Activated T-helper 1 cell treated with anti-CD3 and anti-CD28 coated beads, Interleukin-12 subunit alpha, Interleukin-12 subunit beta, Interleukin-2, Interleukin-4 antibody, amounts not matched to agents 30 ng/mL and 10 ng/mL and 1 ng/mL, durations not matched to agents 14 hours and 24 hours and 36 hours (primary cell): ENCODE measurements at regions not wholly inside any gene's neighbourhood (a gene's known extent, or its start where the extent isn't known, plus 50 kb on each side); places are given as distances from the start of the nearest gene placed in this dataset.

ENCODE experiments used
- DNase-seq: peaks from one replicate; pipeline ENCODE4 v3.0.0; 2021; ENCODE audit warnings: low spot score
- H3K27ac Mint-ChIP-seq: one replicate; pipeline ENCODE4 v1.8.0; 2021; ENCODE audit warnings: mild to moderate bottlenecking, mixed read lengths
- H3K27me3 Mint-ChIP-seq: one replicate; pipeline ENCODE4 v1.8.0; 2022; ENCODE audit warnings: mild to moderate bottlenecking, moderate library complexity, mixed read lengths; ENCODE audit not compliant: insufficient read depth
- H3K36me3 Mint-ChIP-seq: one replicate; pipeline ENCODE4 v1.8.0; 2021; ENCODE audit warnings: low read depth, mixed read lengths
- H3K4me1 Mint-ChIP-seq: one replicate; pipeline ENCODE4 v1.8.0; 2021; ENCODE audit warnings: low read depth, mixed read lengths
- H3K4me3 Mint-ChIP-seq: one replicate; pipeline ENCODE4 v1.8.0; 2021; ENCODE audit warnings: mild to moderate bottlenecking, moderate library complexity, mixed read lengths
- H3K9me3 Mint-ChIP-seq: one replicate; pipeline ENCODE4 v1.8.0; 2021; ENCODE audit warnings: mixed read lengths
- intact Hi-C: fragments of 100-400 bp; cut with micrococcal nuclease; formaldehyde crosslinking; loops from one replicate; pipeline ENCODE4 v1.15.1; 2024

DNA sequence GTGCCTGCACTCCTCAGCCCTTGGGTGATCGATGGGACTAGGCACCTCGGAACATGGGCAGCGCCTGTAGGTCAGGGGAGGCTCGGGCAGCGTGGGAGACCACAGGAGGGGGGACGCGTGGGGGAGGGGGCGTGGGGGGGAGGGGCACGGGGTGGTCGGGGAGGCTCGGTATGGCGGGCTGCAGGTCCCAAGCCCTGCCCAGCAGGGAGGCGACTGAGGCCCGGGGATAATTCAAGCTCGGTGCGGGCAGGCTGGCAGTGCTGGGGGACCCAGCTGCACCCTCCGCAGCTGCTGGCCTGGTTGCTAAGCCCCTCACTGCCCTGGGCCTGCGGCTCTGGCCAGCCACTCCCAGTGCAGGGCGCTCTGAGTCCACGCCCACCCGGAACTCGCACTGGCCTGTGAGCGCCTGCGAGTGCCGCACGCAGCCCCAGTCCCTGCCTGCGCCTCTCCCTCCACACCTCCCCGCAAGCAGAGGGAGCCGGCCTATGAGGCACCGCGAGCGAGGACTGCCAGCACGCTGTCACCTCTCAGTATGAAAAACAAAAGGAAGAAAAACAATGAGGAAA is 1698.3 kb upstream of the RAG2 start:
- H3K4me1 Mint-ChIP-seq, result no peaks in the 10 kb centered on the region
- H3K27ac Mint-ChIP-seq, result no peak overlapping the region
- no peak overlapping the region for H3K4me3 Mint-ChIP-seq
- peaks cover 24% of the 10 kb centered on the region for H3K9me3 Mint-ChIP-seq
- no peaks in the 10 kb centered on the region for H3K36me3 Mint-ChIP-seq
- no peak for DNase-seq
- intact Hi-C loops, result no loop called here
- no peaks in the 10 kb centered on the region for H3K27me3 Mint-ChIP-seq

DNA sequence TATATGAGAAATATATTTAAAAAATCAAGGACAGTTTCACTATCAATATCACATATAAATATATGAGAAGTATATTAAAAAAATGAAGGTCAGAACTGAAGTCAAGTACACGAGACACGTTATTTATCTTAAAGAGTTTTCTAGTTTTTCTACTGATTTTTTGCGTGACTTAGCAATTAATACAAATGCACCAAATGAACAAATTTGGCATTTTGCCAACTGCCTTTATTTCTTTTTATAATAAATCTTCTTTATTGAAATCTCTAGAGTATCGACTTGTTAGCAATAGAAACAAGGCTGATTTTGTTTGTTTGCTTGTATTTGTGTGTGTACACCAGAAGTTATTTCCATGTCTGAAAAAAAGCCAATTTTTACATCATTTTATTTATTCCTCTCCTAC is 1684.7 kb upstream of the RAG2 start:
- Mint-ChIP-seq H3K27me3 (no peaks in the 10 kb centered on the region), H3K9me3 (peaks cover 25% of the 10 kb centered on the region), H3K4me3 (no peak overlapping the region), H3K27ac (no peak overlapping the region), H3K36me3 (no peaks in the 10 kb centered on the region), H3K4me1 (no peaks in the 10 kb centered on the region)
- no peak for DNase-seq
- intact Hi-C loops, result no loop called here

DNA sequence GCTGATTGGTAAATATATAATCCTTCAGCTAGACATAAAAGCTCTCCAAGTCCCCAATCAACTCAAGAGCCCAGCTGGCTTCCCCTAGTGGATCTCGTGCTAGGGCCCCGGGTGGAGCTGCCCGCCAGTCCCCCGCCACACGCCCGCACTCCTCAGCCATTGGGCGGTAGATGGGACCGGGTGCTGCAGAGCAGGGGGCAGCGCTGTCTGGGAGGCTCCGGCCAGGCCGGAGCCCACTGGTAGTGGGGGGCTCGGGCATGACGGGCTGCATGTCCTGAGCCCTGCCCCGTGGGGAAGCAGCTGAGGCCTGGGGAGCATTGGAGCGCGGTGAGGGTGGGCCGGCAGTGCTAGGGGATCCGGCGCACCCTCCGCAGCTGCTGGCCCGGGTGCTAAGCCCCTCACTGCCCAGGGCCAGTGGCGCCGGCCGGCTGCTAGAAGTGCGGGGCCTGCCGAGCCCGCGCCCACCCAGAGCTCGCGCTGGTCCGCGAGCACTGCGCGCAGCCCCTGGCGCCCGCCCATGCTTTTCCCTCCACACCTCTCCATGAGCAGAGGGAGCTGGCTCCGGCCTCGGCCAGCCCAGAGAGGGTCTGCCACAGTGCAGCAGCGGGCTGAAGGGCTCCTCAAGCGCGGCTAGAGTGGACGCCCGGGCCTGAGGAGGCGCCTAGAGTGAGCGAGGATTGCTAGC is 1680.6 kb upstream of the RAG2 start:
- Mint-ChIP-seq H3K36me3 (no peaks in the 10 kb centered on the region), H3K4me3 (no peak overlapping the region), H3K27ac (no peak overlapping the region), H3K9me3 (peaks cover 25% of the 10 kb centered on the region), H3K4me1 (no peaks in the 10 kb centered on the region), H3K27me3 (no peaks in the 10 kb centered on the region)
- no peak for DNase-seq
- intact Hi-C loops, result no loop called here

DNA sequence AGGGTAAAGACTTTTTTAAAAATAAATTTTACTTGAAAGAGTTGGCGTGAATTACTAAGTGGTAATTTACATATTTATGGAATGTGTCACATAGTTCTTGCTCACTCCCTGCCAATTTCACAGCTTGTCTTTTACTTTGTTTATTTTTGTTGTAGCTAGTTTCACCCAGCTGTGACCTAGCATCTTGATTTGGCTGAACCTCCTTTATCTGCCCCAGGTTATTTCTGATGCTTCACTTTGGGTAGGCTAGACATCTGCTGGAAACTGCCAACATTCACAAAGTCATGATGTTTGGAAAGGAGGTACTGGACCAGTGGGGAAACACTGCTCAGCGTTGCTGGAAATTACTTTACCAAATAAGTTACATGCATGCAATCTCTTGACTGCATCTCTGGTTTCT is 1676.0 kb upstream of the RAG2 start:
- Mint-ChIP-seq H3K27ac (no peak overlapping the region), H3K27me3 (no peaks in the 10 kb centered on the region), H3K4me1 (no peaks in the 10 kb centered on the region), H3K9me3 (peaks cover 18% of the 10 kb centered on the region), H3K4me3 (no peak overlapping the region), H3K36me3 (no peaks in the 10 kb centered on the region)
- intact Hi-C loops, result no loop called here
- DNase-seq, result no peak

DNA sequence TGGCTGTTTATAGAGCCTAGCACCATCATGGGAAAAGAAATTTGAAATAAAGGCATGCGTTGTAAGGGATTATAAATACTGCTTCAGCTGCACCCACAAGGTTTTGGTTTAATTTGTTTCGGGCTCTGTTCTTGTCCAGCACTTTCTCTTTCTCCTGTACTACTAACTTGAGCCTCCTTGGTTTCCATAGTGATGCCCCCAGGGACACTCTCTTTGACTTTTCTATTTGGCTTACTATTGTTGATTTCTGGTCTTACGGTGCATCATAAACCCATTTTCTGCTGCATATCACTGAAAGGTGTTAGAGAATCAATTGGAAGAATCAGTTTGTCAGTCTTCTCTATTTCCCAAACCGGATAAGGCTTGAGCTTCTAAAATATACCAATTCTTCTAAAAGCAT is 1674.3 kb upstream of the RAG2 start:
- no peak for DNase-seq
- no peaks in the 10 kb centered on the region for H3K4me1 Mint-ChIP-seq
- H3K27me3 Mint-ChIP-seq, result no peaks in the 10 kb centered on the region
- intact Hi-C loops, result no loop called here
- no peaks in the 10 kb centered on the region for H3K36me3 Mint-ChIP-seq
- peaks cover 18% of the 10 kb centered on the region for H3K9me3 Mint-ChIP-seq
- no peak overlapping the region for H3K4me3 Mint-ChIP-seq
- no peak overlapping the region for H3K27ac Mint-ChIP-seq

DNA sequence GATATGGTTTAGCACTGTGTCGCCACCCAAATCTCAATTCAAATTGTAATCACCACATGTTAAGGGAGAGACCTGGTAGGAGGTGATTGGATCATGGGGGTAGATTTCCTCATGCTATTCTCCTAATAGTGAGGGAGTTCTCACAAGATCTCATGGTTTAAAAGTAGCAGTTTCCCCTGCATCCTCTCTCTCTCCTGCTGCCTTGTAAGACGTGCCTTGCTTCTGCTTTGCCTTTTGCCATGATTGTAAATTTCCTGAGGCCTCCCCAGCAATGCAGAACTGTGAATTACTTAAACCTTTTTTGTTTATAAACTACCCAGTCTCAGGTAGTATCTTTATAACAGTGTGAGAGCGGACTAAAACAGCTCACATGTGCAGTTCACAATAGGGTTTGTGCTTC is 1668.7 kb upstream of the RAG2 start:
- Mint-ChIP-seq H3K27me3 (no peaks in the 10 kb centered on the region), H3K9me3 (peaks cover 16% of the 10 kb centered on the region), H3K36me3 (no peaks in the 10 kb centered on the region), H3K27ac (no peak overlapping the region), H3K4me1 (no peaks in the 10 kb centered on the region), H3K4me3 (no peak overlapping the region)
- intact Hi-C loops, result no loop called here
- DNase-seq, result no peak

DNA sequence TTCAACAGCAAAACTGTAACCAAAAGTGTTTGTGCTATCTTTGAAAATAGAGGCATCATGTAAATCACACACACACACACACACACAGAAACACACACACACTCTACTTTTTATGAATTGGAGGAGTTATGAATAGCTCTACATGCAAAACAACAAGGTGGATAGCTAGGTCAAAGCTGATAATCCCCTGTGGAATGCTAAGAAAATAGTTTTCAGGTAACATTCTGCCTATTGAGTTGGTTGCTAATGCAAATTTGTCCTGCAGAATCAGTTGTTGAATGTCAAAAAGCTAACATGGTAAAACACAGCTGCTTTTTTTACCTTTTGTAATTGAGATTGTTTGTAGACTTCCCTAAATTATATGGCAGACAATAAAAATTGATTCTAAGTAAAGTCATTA is 1658.4 kb upstream of the RAG2 start:
- Mint-ChIP-seq H3K36me3 (no peaks in the 10 kb centered on the region), H3K9me3 (peaks cover 5% of the 10 kb centered on the region), H3K27ac (no peak overlapping the region), H3K4me3 (no peak overlapping the region), H3K4me1 (no peaks in the 10 kb centered on the region), H3K27me3 (no peaks in the 10 kb centered on the region)
- DNase-seq, result no peak
- intact Hi-C loops, result no loop called here

DNA sequence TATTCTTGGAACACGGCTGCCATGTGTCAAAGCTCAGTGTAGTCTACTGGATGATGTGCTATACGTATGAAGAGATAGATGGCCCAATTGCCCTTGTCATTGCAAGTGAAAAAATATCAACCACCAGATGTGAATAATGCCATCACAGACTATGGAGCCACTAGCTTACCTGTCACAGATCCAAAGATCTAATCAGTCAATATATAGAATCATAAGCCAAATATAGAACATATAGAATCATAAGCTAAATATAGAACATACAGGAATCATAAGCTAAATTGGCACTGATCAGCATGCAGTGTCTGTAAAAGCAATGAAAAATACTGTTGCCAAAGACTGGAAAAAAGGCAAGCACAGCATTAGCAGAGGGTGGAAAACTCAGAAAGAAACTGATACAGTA is 1656.9 kb upstream of the RAG2 start:
- Mint-ChIP-seq H3K27me3 (no peaks in the 10 kb centered on the region), H3K27ac (no peak overlapping the region), H3K36me3 (no peaks in the 10 kb centered on the region), H3K4me3 (no peak overlapping the region), H3K9me3 (peaks cover 5% of the 10 kb centered on the region), H3K4me1 (no peaks in the 10 kb centered on the region)
- no peak for DNase-seq
- intact Hi-C loops, result no loop called here

DNA sequence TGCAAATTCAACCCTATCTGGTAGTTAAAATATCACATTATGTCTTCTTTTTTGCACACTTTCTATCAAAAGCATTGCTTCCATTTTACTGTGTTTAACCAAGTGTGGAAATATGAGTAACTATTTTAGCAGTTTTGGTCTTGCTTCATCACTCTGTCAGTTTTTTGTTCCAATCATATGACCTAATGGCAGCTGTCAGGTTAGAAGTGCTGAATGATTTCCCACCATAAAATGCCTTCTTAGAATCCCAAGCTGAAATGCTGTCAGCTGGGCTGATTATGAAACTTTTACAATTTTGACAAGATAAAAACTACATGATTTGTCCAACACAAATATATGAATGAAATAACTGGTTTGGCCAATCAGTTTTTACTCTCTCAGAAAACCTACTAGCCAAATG is 1654.6 kb upstream of the RAG2 start:
- H3K4me3 Mint-ChIP-seq, result no peak overlapping the region
- no peaks in the 10 kb centered on the region for H3K4me1 Mint-ChIP-seq
- no peaks in the 10 kb centered on the region for H3K27me3 Mint-ChIP-seq
- intact Hi-C loops, result no loop called here
- no peaks in the 10 kb centered on the region for H3K36me3 Mint-ChIP-seq
- DNase-seq, result no peak
- no peak overlapping the region for H3K27ac Mint-ChIP-seq
- peaks cover 12% of the 10 kb centered on the region for H3K9me3 Mint-ChIP-seq

DNA sequence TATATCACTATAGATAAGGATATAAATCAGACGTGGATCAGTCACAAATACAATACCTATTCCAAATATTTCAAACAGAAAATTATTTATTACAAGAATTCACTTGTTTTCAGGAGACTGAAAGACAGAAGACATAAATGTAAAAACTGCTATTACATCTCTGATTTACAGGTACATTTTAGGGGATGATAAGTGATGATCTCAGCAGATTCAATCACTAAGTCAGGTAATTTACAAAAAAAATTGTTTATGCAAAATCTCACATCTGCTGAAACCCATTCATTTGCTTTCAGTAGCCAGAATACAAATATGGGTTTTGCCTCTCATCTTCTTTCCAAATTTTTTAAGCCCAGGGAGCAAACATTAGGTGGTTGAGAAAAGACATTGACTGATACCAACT is 1648.4 kb upstream of the RAG2 start:
- Mint-ChIP-seq H3K27me3 (no peaks in the 10 kb centered on the region), H3K36me3 (no peaks in the 10 kb centered on the region), H3K9me3 (peaks cover 7% of the 10 kb centered on the region), H3K27ac (no peak overlapping the region), H3K4me3 (no peak overlapping the region), H3K4me1 (no peaks in the 10 kb centered on the region)
- intact Hi-C loops, result no loop called here
- no peak for DNase-seq

DNA sequence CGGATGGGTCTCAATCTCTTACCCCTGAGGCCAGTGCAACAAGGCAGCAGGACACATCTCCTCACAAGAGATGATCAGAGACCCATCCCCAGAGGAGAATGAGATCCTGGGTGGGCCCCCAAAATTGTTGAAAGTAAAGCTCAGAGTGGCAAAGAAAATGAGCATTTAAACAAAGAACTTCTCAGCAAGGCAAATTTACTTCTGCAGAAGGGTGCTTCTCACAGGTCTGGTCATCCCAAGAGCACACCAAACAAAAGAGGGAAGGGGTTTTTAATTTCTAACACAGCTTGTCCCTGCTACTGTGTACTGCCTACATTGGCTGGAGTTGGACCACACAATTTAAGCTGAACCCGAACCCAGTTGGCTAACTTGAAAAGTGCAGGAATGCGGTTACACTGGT is 1628.6 kb upstream of the RAG2 start:
- Mint-ChIP-seq H3K4me3 (no peak overlapping the region), H3K4me1 (no peaks in the 10 kb centered on the region), H3K36me3 (no peaks in the 10 kb centered on the region), H3K9me3 (peaks cover 54% of the 10 kb centered on the region), H3K27ac (no peak overlapping the region), H3K27me3 (no peaks in the 10 kb centered on the region)
- no peak for DNase-seq
- intact Hi-C loops, result no loop called here

DNA sequence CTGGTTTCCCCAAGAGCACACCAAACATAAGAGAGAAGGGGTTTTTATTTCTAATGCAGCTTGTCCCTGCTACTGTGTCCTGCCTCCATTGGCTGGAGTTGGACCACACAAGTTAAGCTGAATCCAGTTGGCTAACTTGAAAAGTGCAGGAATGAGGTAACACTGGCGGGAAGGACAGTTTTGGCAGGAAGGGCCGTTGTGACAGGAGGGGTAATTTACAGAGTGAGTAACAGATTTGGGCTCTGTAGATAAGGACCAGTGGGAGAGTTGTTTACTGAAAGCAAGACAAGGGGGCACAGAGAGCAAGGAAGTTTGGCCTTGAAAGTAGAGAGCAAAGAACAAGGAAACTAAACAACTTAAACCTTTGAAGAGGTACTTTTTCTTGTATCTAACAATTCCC is 1623.3 kb upstream of the RAG2 start:
- Mint-ChIP-seq H3K27me3 (no peaks in the 10 kb centered on the region), H3K4me3 (no peak overlapping the region)
- intact Hi-C loops, result no loop called here

DNA sequence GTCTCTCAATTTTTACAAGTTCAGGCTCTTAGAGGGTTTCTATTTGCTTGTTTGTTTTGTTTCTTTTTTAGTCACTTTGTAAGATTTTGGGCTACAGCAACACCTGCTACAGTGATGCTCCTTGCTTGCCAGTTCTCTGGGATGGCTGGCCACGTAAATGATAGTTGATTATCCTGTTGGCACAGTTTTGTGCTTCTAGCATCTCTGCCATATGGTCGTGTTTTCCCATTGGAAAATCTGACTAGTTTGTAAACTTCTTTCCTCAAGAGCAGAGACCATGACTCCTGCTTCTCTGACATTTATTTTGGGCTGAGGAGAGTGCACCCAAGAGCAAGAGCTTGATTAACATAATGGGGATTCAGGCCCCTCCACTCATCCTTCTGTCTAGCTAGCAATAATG is 1621.6 kb upstream of the RAG2 start:
- no peak for DNase-seq
- H3K4me1 Mint-ChIP-seq, result no peaks in the 10 kb centered on the region
- H3K9me3 Mint-ChIP-seq, result peaks cover 24% of the 10 kb centered on the region
- no peak overlapping the region for H3K27ac Mint-ChIP-seq
- no peaks in the 10 kb centered on the region for H3K27me3 Mint-ChIP-seq
- H3K36me3 Mint-ChIP-seq, result no peaks in the 10 kb centered on the region
- H3K4me3 Mint-ChIP-seq, result no peak overlapping the region
- intact Hi-C loops, result no loop called here

More for the DNA sequence above, 1623.3 kb upstream of the RAG2 start:
- no peaks in the 10 kb centered on the region for H3K4me1 Mint-ChIP-seq
- peaks cover 37% of the 10 kb centered on the region for H3K9me3 Mint-ChIP-seq
- no peaks in the 10 kb centered on the region for H3K36me3 Mint-ChIP-seq
- no peak for DNase-seq
- H3K27ac Mint-ChIP-seq, result no peak overlapping the region

DNA sequence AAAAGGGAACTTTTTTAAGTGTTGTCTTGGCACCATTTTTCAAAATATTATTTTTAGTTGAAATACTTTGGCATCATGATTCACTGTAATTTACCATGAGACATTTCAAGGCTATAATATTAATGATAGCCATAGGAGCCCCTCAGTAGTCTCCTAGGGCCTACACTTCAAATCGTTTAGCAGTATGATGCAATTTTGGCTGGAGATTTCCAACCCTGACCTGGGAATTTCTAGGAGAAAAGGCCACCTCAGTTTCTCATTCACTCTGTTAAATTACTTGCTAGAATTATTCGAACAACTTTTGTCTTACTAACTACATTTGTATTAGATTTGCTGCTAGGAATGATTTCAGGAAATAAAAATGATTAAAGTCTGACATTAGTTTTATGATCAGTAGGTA is 1610.9 kb upstream of the RAG2 start:
- intact Hi-C loops, result no loop called here
- no peaks in the 10 kb centered on the region for H3K4me1 Mint-ChIP-seq
- H3K9me3 Mint-ChIP-seq, result no peaks in the 10 kb centered on the region
- no peak for DNase-seq
- no peak overlapping the region for H3K4me3 Mint-ChIP-seq
- no peaks in the 10 kb centered on the region for H3K36me3 Mint-ChIP-seq
- no peaks in the 10 kb centered on the region for H3K27me3 Mint-ChIP-seq
- no peak overlapping the region for H3K27ac Mint-ChIP-seq
